Stimulated activated CD4-positive, alpha-beta T cell treated with anti-CD3 and anti-CD28 coated beads, Interleukin-2, amount 100 ng/mL, for 48 hours (primary cell): ENCODE measurements at regions not wholly inside any gene's neighbourhood (a gene's known extent, or its start where the extent isn't known, plus 50 kb on each side); places are given as distances from the start of the nearest gene placed in this dataset.
"Not testable (repeated sequence)": the region's sequence is repeated elsewhere in the genome, so short reads cannot be mapped to it uniquely, and the experiment has no call there.

Experiments
- DNase-seq, 2 donors: peaks; one replicate each; pipeline ENCODE4 v3.0.0-alpha.2; 2020

- no peak for DNase-seq
Observed at GRCh38 chr2:35794796-35795450, 560.7 kb upstream of the CRIM1 start.

GRCh38 chr2:35790292-35790691 lies 565.3 kb upstream of the CRIM1 start:
- DNase-seq = no peak

DNA sequence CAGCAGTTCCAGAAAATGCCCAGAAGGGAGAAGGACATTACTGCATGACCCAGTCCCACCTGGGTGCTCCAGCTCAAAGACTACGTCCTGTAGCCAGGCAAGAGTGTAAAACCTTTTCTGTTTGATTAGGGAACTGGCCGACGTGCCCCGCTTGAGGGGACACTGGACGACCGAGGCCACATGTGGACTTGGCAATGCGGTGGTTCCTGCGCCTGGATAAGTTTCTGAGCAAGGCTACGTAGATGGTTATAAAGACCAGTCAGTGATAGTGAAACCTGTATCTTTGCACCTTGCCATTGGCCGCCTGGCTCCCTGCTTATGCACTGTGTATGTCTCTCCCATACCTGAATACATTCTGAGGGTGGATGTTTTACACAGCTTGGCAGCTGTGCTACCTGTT lies 567.0 kb upstream of the CRIM1 start:
- no peak for DNase-seq

DNA sequence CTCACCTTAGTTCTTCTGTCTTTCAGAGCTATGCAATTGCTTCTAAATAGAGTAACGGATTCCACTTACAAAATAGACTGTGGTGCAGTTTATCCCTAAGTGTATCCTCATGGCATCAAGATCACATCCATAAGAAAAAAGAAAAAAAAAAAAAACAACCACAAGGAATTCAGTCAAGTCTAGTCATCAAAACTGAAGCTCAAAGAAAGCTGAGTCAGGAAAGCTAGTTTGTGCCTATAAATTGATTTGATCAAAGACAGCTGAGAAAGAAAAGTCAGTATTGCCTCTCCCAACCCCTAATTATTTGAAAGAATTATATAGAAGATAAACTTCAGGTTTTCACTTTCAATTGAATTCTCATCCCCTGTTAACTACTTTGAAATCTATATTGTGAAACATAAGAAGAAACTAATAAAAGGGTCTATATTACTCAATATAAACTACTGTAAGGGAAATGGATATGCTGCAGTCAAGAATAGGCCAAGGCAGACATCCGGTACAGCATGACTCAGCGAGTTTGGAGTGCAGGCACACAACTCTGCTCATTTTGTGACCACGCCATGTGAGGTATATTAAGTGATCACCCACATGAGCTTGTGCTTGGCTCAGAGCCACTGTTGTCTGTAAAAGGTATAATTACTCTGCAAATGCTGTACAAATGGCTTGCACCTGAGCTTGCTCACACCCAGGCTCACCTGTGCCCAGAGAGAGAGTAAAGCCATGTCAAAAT lies 568.1 kb upstream of the CRIM1 start:
- no peak for DNase-seq

DNA sequence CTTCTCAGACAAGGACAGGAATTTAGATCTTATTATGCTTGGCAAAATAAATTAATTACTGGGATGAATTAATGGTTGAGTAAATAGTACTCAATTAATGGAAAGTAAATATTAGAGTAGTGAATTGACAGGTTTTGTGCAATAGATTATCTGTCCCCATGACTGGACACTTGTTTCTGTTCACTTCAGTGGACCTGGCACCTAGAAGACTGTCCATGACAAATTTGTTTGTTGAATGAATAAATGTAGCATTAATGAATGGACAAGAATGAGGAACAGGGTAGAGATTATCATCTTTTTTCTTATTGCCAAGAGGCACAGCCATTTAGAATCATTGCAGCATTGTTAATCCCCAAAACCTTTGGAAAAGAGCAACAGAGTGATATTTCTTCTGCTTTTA lies 570.0 kb upstream of the CRIM1 start:
- DNase-seq = no peak

- DNase-seq = no peak
Observed at GRCh38 chr2:35784777-35785176, 570.8 kb upstream of the CRIM1 start.

DNA sequence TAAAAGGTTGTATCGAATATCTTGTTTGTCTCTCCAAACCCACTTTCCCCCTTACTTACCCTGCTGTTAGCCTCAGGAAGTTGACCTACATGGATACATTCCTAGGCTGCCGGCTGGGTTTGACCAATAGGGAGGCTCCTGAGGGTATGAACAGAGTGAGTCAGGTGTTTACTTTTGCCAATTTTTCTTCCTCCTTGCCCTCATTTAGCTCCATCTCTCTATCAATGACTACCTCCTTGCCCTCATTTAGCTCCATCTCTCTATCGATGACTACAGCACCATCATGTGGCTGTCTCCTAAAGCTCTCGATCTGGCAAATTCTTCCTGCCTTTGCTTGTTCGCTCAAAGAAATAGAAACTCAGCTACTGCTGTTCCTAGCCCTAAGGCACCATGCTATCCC lies 571.9 kb upstream of the CRIM1 start:
- no peak for DNase-seq

GRCh38 chr2:35741556-35741955 lies 614.0 kb upstream of the CRIM1 start:
- no peak for DNase-seq

DNA sequence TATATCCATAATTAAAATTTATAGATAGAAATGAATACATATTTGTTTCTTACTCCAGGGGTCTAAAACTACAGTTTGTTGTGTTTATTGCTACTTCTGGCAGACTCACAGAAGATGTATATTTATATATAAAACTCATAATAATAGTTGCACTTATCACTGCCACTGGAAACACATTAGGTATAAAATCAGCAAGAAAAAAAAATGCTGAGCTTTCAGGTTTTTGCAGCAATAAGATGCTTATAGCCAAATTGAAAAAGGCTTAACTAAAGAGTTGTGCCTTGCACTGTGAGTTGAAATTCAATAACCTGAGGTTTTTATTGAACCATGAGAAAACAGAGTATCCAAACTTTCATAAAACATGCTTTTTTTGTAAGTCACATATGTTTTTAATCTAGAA lies 623.9 kb upstream of the CRIM1 start:
- DNase-seq = no peak

GRCh38 chr2:35714883-35715282 lies 640.7 kb upstream of the CRIM1 start:
- DNase-seq = no peak

GRCh38 chr2:35708411-35708923 lies 647.1 kb upstream of the CRIM1 start:
- DNase-seq = no peak

GRCh38 chr2:35688309-35688708 lies 667.3 kb upstream of the CRIM1 start:
- no peak for DNase-seq

GRCh38 chr2:35651688-35652323 lies 703.8 kb upstream of the CRIM1 start:
- no peak for DNase-seq

DNA sequence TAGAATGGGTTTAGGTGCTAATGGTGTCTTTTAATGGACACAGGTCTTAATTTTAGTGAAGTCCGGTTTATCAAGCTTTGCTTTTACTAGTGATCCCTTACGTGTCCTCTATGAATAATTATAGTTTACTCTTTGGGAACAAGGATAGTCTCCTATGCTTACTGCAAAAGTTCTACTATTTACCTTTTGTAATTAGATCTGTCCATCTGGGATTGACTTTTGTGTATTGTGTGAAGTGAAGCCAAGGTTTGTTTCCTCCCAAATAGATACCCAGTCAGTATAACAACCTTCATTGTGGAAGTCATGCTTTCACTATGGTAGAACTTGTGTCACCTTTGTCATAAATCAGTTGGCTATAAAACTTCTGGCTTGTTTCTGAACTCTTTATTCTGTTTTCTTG lies 740.9 kb upstream of the CRIM1 start:
- no peak for DNase-seq

- no peak for DNase-seq
Observed at GRCh38 chr2:35606394-35606793, 749.2 kb upstream of the CRIM1 start.

DNA sequence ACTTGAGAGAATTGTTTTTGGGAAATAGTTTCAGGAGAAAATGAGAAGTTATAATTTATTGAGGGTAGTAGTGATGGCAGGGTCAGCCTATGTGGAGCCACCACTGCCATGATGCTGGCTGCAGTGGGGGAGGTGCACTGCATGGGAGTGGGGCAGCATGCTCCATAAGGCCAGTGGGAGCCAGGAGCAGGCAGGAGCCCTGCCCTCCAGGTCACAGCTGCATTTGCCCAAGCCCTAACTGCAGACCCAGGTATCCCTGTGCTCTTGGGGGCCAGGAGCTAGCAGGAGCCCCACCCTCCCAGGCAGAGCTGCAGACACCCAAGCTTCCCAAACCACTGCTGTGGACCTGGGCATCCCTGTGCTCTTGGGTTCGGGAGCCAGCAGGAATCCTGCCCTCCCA lies 757.3 kb upstream of the CRIM1 start:
- DNase-seq = no peak

GRCh38 chr2:35591886-35592285 lies 763.7 kb upstream of the CRIM1 start:
- DNase-seq = no peak

DNA sequence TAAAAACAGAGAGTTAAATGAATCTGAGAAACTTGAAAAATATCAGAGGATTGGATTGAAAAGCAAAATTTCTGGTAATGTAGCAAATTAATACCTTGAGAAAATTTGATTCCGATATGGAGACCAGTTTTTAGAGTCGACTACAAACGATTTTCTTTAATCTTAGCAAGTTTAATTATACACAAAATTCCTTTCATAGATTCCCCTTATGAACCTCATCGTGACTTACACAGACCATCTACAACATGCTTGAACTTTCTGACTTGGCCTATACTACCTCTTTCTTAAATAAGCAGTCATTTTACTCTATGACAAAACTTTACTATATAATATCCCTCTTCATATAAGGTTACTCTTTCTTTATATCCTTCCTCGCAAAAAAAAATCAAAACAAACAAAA lies 769.6 kb upstream of the CRIM1 start:
- DNase-seq = no peak

DNA sequence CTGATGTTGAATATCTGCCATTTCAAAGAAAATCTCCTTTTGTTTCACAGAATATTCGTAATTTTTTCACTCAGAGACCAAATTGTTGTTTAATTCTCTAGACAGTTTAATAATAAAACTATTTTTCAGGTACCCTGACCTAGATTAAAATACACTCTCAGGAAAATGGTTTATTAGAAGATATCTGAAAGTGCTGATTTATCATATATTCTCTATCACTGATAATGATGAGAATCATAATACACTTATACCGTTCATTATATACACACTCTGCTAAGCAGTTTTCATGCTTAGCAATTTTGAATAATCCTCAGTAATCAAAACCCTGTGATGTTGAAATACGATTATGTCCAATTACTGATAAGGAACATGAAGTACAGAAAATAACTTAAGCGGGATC lies 772.9 kb upstream of the CRIM1 start:
- DNase-seq = no peak

DNA sequence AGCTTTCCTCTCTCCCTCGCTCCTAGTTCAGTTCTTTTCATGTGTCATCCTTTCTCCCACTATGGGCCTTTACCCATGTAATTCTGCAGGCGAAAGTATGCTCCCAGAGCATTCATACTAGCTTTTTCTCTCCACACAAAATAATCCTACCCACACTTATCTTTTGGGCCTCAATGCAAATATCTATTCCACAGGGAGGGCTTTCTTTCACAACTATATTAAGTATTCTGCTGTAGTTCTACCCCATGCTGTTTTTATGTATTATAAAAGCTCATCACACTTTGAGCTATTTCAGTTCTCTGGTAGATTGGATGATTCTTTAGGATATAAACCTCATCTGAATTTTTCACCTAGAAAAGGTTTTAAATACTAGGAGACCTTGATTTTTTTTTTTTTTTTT lies 774.6 kb upstream of the CRIM1 start:
- DNase-seq = no peak

DNA sequence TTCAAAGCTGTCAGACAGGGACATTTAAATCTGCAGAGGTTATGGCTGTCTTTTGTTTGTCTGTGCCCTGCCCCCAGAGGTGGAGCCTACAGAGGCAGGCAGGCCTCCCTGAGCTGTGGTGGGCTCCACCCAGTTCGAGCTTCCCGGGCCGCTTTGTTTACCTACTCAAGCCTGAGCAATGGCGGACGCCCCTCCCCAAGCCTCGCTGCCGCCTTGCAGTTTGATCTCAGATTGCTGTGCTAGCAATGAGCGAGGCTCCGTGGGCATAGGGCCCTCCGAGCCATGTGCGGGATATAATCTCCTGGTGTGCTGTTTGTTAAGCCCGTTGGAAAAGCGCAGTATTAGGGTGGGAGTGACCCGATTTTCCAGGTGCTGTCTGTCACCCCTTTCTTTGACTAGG lies 787.0 kb upstream of the CRIM1 start:
- DNase-seq = not testable (repeated sequence)

DNA sequence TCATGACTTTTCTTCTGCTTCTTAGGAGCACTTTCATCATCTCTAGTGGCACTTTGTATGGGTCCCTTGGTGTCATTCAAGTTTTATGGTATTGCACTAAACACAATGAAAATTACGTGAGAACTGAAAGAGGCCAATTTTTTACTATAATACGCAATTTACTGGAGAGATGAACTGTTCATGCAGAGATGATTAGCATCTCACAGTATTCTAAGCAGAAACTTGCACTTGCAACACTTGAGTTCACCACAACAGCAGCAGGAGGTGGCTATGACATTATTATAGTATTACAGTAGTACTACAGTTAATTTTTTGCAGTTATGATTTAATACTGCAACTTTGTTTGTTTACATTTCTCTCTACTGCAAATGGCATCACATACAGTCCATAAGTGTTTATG lies 793.1 kb upstream of the CRIM1 start:
- no peak for DNase-seq

- no peak for DNase-seq
Observed at GRCh38 chr2:35548171-35548570, 807.4 kb upstream of the CRIM1 start.

GRCh38 chr2:35545301-35545700 lies 810.3 kb upstream of the CRIM1 start:
- DNase-seq = no peak
